ENCODE measurements at regions not wholly inside any gene's neighbourhood (a gene's known extent, or its start where the extent isn't known, plus 50 kb on each side); places are given as distances from the start of the nearest gene placed in this dataset.

GRCh38 chrX:821327-822107 is 190.9 kb downstream of the SHOX start:
- ATAC-seq: no peak
- no peak overlapping the region for H3K4me2 ChIP-seq (ENCODE audit: low read length)
- H3K27ac ChIP-seq (ENCODE audit: low read length): no peak overlapping the region
- H3F3A ChIP-seq (ENCODE audit: low read length, unreplicated experiment): no peaks in the 10 kb centered on the region
- H4K20me1 ChIP-seq (ENCODE audit: low read length): no peaks in the 10 kb centered on the region
- H3K79me2 ChIP-seq (ENCODE audit: low read length): no peaks in the 10 kb centered on the region
- TF ChIP-seq CTCF (conservative IDR thresholded peaks at IDR 0.05; ENCODE audit: low read depth, low read length) (no peak), EZH2 (IDR thresholded peaks at IDR 0.05; ENCODE audit: low read length, unreplicated experiment) (no peak), EZH2phosphoT487 (IDR thresholded peaks at IDR 0.05; ENCODE audit: borderline replicate concordance, low read length) (no peak)
- BruUV-seq (replicated peaks): no TSS peak
- no peaks in the 10 kb centered on the region for H3K9me3 ChIP-seq (ENCODE audit: low read length)
- CTCF ChIA-PET: no interaction called here
- intact Hi-C loops (cut with micrococcal nuclease): no loop called here
- H2AFZ ChIP-seq (ENCODE audit: low read length): no peak overlapping the region
- no peak overlapping the region for H3K9ac ChIP-seq (ENCODE audit: low read length)
- no peak overlapping the region for H3K4me3 ChIP-seq (ENCODE audit: low read length)
- H3K4me1 ChIP-seq (ENCODE audit: insufficient read depth, low read length): no peaks in the 10 kb centered on the region
- H3K36me3 ChIP-seq (ENCODE audit: low read depth, low read length): no peaks in the 10 kb centered on the region
- H3K9me2 ChIP-seq (replicated peaks; ENCODE audit: low read length): no peaks in the 10 kb centered on the region
- DNase-seq: no peak
- POLR2A ChIA-PET (ENCODE audit: unreplicated experiment): no interaction called here
- H3K27me3 ChIP-seq (ENCODE audit: low read length): no peaks in the 10 kb centered on the region

GRCh38 chrX:819684-820083 is 189.1 kb downstream of the SHOX start:
- POLR2A ChIA-PET (ENCODE audit: unreplicated experiment): no interaction called here
- CTCF ChIA-PET: no interaction called here

More at GRCh38 chrX:819684-820083, 189.1 kb downstream of the SHOX start:
- Histone ChIP-seq H3K27me3 (ENCODE audit: low read length) (no peaks in the 10 kb centered on the region), H3K27ac (ENCODE audit: low read length) (no peak overlapping the region), H3K4me1 (ENCODE audit: insufficient read depth, low read length) (no peaks in the 10 kb centered on the region), H3K9ac (ENCODE audit: low read length) (no peak overlapping the region), H4K20me1 (ENCODE audit: low read length) (no peaks in the 10 kb centered on the region), H3K4me2 (ENCODE audit: low read length) (no peak overlapping the region), H3F3A (ENCODE audit: low read length, unreplicated experiment) (no peaks in the 10 kb centered on the region), H3K36me3 (ENCODE audit: low read depth, low read length) (no peaks in the 10 kb centered on the region), H3K79me2 (ENCODE audit: low read length) (no peaks in the 10 kb centered on the region), H3K9me2 (replicated peaks; ENCODE audit: low read length) (no peaks in the 10 kb centered on the region), H3K9me3 (ENCODE audit: low read length) (no peaks in the 10 kb centered on the region), H2AFZ (ENCODE audit: low read length) (no peak overlapping the region), H3K4me3 (ENCODE audit: low read length) (no peak overlapping the region)
- no peak for DNase-seq
- BruUV-seq (replicated peaks): no TSS peak
- TF ChIP-seq CTCF (conservative IDR thresholded peaks at IDR 0.05; ENCODE audit: low read depth, low read length): no peak
- TF ChIP-seq EZH2 (IDR thresholded peaks at IDR 0.05; ENCODE audit: low read length, unreplicated experiment): no peak
- no peak for ATAC-seq
- intact Hi-C loops (cut with micrococcal nuclease): no loop called here

Data from PC-3 (cell line).